AG09319 (cell line): ENCODE measurements at regions not wholly inside any gene's neighbourhood (a gene's known extent, or its start where the extent isn't known, plus 50 kb on each side); places are given as distances from the start of the nearest gene placed in this dataset.

Source experiments
- DNase-seq: peaks from one replicate; pipeline ENCODE4 v3.0.0-alpha.2; 2010; ENCODE audit warnings: low read depth; ENCODE audit errors: extremely low read depth
- TF ChIP-seq, protein P1 (sequence below): IDR thresholded peaks from 2 replicates; pipeline ENCODE4 v1.5.1; 2011; ENCODE audit warnings: low read depth, mild to moderate bottlenecking, inconsistent platforms, low read length, moderate library complexity

DNA sequence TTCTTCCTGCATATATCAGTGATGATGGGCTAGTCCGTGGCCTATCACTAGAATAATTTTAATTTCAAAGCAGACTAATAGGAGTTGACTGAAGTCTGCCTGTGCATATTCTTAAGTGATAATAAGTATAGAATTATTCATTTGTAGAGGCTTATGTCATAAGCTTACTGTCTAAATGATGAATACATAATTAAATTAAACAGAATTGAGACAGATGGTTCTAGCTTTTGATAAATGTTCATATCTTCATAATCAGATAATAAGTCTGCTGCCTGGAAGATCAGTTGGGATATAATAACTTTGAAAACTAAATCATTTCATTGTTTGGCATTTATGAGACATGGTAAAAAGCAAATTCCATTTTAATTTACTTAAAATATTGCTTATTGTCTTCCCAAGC, 1175.6 kb downstream of the TECRL start:
- no peak for DNase-seq
- TF ChIP-seq, protein P1, sequence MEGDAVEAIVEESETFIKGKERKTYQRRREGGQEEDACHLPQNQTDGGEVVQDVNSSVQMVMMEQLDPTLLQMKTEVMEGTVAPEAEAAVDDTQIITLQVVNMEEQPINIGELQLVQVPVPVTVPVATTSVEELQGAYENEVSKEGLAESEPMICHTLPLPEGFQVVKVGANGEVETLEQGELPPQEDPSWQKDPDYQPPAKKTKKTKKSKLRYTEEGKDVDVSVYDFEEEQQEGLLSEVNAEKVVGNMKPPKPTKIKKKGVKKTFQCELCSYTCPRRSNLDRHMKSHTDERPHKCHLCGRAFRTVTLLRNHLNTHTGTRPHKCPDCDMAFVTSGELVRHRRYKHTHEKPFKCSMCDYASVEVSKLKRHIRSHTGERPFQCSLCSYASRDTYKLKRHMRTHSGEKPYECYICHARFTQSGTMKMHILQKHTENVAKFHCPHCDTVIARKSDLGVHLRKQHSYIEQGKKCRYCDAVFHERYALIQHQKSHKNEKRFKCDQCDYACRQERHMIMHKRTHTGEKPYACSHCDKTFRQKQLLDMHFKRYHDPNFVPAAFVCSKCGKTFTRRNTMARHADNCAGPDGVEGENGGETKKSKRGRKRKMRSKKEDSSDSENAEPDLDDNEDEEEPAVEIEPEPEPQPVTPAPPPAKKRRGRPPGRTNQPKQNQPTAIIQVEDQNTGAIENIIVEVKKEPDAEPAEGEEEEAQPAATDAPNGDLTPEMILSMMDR, result no peak

DNA sequence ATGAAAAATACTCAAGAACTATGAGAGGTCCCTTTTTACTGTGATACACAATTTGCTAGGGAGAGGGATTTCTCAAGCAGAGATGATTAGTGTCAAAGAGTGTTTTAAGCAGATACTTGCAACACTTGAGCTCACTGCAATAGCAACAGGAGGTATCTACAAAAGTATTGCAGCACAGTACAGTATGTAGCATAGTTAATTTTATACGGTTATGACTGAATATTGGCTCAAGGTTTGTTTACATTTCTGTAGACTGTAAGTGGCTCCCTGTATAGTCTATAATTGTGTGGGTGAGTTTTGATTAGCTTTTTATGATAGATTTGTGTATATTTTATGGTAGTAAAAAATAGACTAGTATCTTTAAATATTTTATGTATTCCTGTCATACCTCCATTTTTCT, 1177.2 kb downstream of the TECRL start:
- DNase-seq, result no peak
- TF ChIP-seq, protein P1, result no peak

DNA sequence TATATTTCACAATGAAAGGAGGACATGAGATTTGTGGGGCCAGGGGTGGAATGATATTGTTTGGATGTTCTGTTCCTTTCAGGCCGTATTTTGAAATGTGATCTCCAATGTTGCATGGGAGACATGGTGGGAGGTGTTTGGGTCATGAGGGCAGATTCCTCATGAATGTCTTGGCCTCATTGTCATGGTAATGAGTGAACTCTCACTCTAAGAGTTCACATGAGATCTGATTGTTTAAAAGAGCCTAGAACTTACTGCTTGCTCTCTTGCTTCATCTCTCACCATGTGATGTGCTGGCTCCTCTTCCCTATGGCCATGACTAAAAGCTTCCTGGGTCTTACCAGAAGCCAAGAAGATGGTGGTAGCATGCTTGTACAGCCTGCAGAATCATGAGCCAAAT, 1183.0 kb downstream of the TECRL start:
- TF ChIP-seq, protein P1, result no peak
- no peak for DNase-seq

DNA sequence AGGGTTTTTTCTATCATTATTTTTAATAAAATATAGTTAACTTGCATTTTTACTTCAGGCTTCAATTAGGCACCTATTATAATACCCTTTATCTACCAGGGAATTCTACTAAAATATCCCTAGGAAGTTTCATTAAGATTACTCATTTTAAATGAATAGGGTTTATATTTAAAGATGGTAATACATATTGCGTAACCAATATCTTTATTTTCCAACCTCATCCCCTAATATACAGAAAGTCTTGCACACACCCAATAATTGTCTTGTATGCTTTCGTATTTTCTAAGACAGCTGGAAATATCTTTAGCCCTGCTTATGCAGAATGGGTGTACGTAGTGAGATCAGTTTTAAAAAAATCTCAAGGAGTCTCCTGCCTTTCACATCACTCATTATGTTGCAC, 1186.8 kb downstream of the TECRL start:
- no peak for DNase-seq
- TF ChIP-seq, protein P1, result no peak

DNA sequence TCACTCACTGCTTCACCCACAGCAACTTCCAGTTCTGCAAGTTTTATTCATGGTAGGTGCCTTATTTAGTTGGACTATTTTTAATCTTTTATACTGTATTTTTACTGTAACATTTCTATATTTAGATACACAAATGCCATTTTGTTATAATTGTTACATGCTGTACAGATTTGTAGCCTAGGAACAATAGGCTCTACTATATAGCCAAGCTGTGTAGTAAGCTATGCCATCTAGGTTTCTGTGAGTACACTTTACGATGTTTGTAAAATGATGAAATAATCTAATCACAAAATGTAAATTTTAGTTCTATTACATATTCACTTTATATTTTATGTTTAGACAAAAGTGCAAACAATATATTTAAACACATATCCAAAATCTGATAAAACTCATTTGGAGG, 1187.8 kb downstream of the TECRL start:
- TF ChIP-seq, protein P1, result no peak
- DNase-seq, result no peak

DNA sequence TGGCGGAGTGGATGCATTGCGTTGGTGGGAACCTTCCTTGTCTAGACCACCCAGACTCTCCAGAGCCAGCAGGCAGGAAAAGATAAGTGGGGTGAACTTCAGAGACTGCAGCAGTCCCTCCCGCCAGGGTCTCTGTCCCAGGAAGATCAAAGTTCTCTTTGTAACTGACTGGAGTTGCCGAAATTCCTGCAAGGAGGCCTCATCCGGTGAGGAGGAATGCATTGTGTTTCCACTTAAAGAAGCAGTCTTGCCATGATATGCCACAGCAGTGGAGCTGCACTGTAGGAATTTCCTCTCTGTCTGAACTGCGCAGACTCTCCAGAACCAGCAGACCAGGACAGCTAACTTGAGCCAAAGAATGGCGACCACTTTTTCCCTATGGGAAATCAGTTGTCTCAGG, 1190.4 kb downstream of the TECRL start:
- DNase-seq, result no peak
- TF ChIP-seq, protein P1, result no peak

DNA sequence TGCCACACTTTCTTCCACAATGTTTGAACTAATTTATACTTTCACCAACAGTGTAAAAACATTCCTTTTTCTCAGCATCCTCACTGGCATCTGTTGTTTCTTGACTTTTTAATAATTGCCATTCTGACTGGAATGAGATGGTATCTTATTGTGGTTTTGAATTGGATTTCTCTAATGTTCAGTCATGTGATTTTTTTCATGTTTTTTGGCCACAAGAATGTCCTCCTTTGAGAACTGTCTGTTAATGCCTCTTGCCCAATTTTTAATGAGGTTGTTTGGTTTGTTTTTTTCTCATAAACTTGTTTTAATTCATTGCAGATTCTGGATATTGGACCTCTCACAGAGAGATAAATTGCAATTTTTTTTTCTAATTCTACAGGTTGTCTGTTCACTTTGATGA, 1195.2 kb downstream of the TECRL start:
- TF ChIP-seq, protein P1, result no peak

More for the DNA sequence above, 1195.2 kb downstream of the TECRL start:
- DNase-seq, result no peak
